C4-2B (cell line): ENCODE measurements at regions not wholly inside any gene's neighbourhood (a gene's known extent, or its start where the extent isn't known, plus 50 kb on each side); places are given as distances from the start of the nearest gene placed in this dataset.

ENCODE experiments used
- ZFX ChIP-seq: fragments of 450-650 bp; IDR thresholded peaks from 2 replicates; pipeline ENCODE4 v1.6.1; 2017
- TF ChIP-seq, protein P1 (sequence below): fragments of 450-650 bp; conservative IDR thresholded peaks from 2 replicates; pipeline ENCODE4 v1.5.1; 2017; ENCODE audit warnings: mild to moderate bottlenecking

DNA sequence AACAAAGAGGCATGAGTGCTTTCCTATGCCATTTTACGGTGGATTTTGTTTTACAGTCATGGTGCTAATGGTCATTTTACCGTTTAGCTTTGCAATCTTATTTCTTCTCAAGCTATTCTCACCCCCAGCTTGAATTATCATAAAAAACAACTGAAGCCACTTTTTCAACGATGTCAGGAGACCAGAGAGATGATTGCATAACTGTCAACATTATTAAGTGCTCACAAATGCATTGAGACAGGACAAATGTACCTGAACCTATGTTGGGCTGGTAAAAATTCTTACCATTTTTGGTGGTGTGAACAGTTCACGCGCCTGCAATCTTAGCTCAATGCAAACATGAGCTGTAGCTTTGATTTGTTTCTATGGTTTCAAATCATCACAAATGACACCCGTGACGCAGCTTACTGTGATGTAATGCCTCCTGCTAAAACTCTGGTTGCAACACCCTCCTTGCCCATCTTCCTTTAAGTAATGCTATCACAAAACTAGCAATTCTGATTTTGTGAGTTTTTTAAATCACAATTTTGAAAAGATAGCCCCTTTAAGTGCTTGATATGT is 104.4 kb downstream of the UCHL5 start:
- TF ChIP-seq, protein P1, sequence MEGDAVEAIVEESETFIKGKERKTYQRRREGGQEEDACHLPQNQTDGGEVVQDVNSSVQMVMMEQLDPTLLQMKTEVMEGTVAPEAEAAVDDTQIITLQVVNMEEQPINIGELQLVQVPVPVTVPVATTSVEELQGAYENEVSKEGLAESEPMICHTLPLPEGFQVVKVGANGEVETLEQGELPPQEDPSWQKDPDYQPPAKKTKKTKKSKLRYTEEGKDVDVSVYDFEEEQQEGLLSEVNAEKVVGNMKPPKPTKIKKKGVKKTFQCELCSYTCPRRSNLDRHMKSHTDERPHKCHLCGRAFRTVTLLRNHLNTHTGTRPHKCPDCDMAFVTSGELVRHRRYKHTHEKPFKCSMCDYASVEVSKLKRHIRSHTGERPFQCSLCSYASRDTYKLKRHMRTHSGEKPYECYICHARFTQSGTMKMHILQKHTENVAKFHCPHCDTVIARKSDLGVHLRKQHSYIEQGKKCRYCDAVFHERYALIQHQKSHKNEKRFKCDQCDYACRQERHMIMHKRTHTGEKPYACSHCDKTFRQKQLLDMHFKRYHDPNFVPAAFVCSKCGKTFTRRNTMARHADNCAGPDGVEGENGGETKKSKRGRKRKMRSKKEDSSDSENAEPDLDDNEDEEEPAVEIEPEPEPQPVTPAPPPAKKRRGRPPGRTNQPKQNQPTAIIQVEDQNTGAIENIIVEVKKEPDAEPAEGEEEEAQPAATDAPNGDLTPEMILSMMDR, result no peak
- TF ChIP-seq ZFX, result no peak
